SK-N-SH treated with all-trans-retinoic acid at 6 μM for 48 hours (cell line): ENCODE measurements at regions not wholly inside any gene's neighbourhood (a gene's known extent, or its start where the extent isn't known, plus 50 kb on each side); places are given as distances from the start of the nearest gene placed in this dataset.

Source experiments
- ATAC-seq: fragments of 200-7000 bp; cut with Tn5 transposase; 3 replicates; pipeline ENCODE4 v1.9.1; 2020; ENCODE audit warnings: mild to moderate bottlenecking, moderate library complexity
- ARNTL ChIP-seq: fragments of 450-650 bp; formaldehyde crosslinking; IDR thresholded peaks from 2 replicates; pipeline ENCODE4 v1.5.0; 2020; ENCODE audit warnings: low read depth, mild to moderate bottlenecking, moderate library complexity, borderline replicate concordance
- BACH2 ChIP-seq: fragments of 250-450 bp; sonication (Bioruptor Pico); IDR thresholded peaks from 2 replicates; pipeline ENCODE4 v1.9.0; 2021; ENCODE audit warnings: mild to moderate bottlenecking, borderline replicate concordance
- CREB5 ChIP-seq: fragments of 250-450 bp; sonication (Bioruptor Pico); IDR thresholded peaks from 2 replicates; pipeline ENCODE4 v1.5.1; 2020; ENCODE audit warnings: low read depth, mild to moderate bottlenecking, moderate library complexity
- CSDC2 ChIP-seq: fragments of 250-450 bp; sonication (Bioruptor Pico); IDR thresholded peaks from 2 replicates; pipeline ENCODE4 v1.5.0; 2020; ENCODE audit warnings: mild to moderate bottlenecking, moderate library complexity
- CSRNP3 ChIP-seq: fragments of 250-450 bp; sonication (Bioruptor Pico); IDR thresholded peaks from 2 replicates; pipeline ENCODE4 v1.5.1; 2021; ENCODE audit warnings: mild to moderate bottlenecking, moderate library complexity
- ESRRG ChIP-seq: fragments of 250-450 bp; sonication (Bioruptor Pico); IDR thresholded peaks from 2 replicates; pipeline ENCODE4 v1.6.1; 2021; ENCODE audit warnings: mild to moderate bottlenecking
- GLIS3 ChIP-seq: fragments of 250-450 bp; sonication (Bioruptor Pico); IDR thresholded peaks from 2 replicates; pipeline ENCODE4 v1.5.0; 2020; ENCODE audit warnings: mild to moderate bottlenecking, moderate library complexity
- OSR1 ChIP-seq: fragments of 250-450 bp; sonication (Bioruptor Pico); IDR thresholded peaks from 2 replicates; pipeline ENCODE4 v1.8.0; 2022; ENCODE audit warnings: moderate library complexity, mild to moderate bottlenecking, inconsistent platforms
- PATZ1 ChIP-seq: fragments of 250-450 bp; sonication (Bioruptor Pico); IDR thresholded peaks from 2 replicates; pipeline ENCODE4 v1.8.0; 2020; ENCODE audit warnings: mild to moderate bottlenecking, moderate library complexity, borderline replicate concordance
- POU6F1 ChIP-seq: fragments of 250-450 bp; sonication (Bioruptor Pico); IDR thresholded peaks from 2 replicates; pipeline ENCODE4 v1.8.0; 2021; ENCODE audit warnings: low read depth, mild to moderate bottlenecking, moderate library complexity, borderline replicate concordance
- PPARA ChIP-seq: fragments of 250-450 bp; sonication (Bioruptor Pico); IDR thresholded peaks from 2 replicates; pipeline ENCODE4 v1.5.0; 2020; ENCODE audit warnings: mild to moderate bottlenecking, borderline replicate concordance
- RARB ChIP-seq: fragments of 250-450 bp; sonication (Bioruptor Pico); IDR thresholded peaks from 2 replicates; pipeline ENCODE4 v1.8.0; 2021; ENCODE audit warnings: mild to moderate bottlenecking, moderate library complexity
- SNAI2 ChIP-seq: fragments of 250-450 bp; sonication (Bioruptor Pico); IDR thresholded peaks from 2 replicates; pipeline ENCODE4 v1.5.0; 2020; ENCODE audit warnings: mild to moderate bottlenecking, moderate library complexity
- TCF4 ChIP-seq: fragments of 250-450 bp; sonication (Bioruptor Pico); IDR thresholded peaks from 2 replicates; pipeline ENCODE4 v1.8.0; 2021; ENCODE audit warnings: mild to moderate bottlenecking, moderate library complexity, borderline replicate concordance
- TOX ChIP-seq: fragments of 250-450 bp; sonication (Bioruptor Pico); IDR thresholded peaks from 2 replicates; pipeline ENCODE4 v1.8.0; 2021; ENCODE audit warnings: mild to moderate bottlenecking, moderate library complexity, borderline replicate concordance
- TSHZ2 ChIP-seq: fragments of 250-450 bp; sonication (Bioruptor Pico); IDR thresholded peaks from 2 replicates; pipeline ENCODE4 v1.5.0; 2020; ENCODE audit warnings: mild to moderate bottlenecking, moderate library complexity
- ZC3H10 ChIP-seq: fragments of 250-450 bp; sonication (Bioruptor Pico); IDR thresholded peaks from 2 replicates; pipeline ENCODE4 v1.5.1; 2021; ENCODE audit warnings: mild to moderate bottlenecking, moderate library complexity
- ZFP3 ChIP-seq: fragments of 250-450 bp; sonication (Bioruptor Pico); IDR thresholded peaks from 2 replicates; pipeline ENCODE4 v1.5.0; 2020; ENCODE audit warnings: mild to moderate bottlenecking, moderate library complexity
- ZFP30 ChIP-seq: fragments of 450-650 bp; formaldehyde crosslinking; IDR thresholded peaks from 2 replicates; pipeline ENCODE4 v1.5.0; 2022; ENCODE audit warnings: mild to moderate bottlenecking, moderate library complexity
- ZNF565 ChIP-seq: fragments of 450-650 bp; formaldehyde crosslinking; conservative IDR thresholded peaks from 2 replicates; pipeline ENCODE4 v1.5.0; 2020; ENCODE audit warnings: low read depth, mild to moderate bottlenecking, moderate library complexity
- ZNF70 ChIP-seq: fragments of 450-650 bp; formaldehyde crosslinking; IDR thresholded peaks from 2 replicates; pipeline ENCODE4 v1.5.0; 2020; ENCODE audit warnings: mild to moderate bottlenecking, moderate library complexity
- ZNF8 ChIP-seq: fragments of 450-650 bp; formaldehyde crosslinking; IDR thresholded peaks from 2 replicates; pipeline ENCODE4 v1.5.0; 2020; ENCODE audit warnings: mild to moderate bottlenecking, moderate library complexity

- TF ChIP-seq ZFP3 = no peak
- no peak for TF ChIP-seq ZNF565 (CRISPR knock-in tag)
- TF ChIP-seq ZC3H10 = no peak
- no peak for TF ChIP-seq ARNTL (CRISPR knock-in tag)
- ATAC-seq = no peak
Measured at GRCh38 chr6:121578216-121578615, 142.8 kb downstream of the GJA1 start.

- TF ChIP-seq OSR1 (CRISPR knock-in tag) (no peak), TOX (no peak), GLIS3 (CRISPR knock-in tag) (no peak), PATZ1 (CRISPR knock-in tag) (no peak), ESRRG (CRISPR knock-in tag) (no peak), CSDC2 (CRISPR knock-in tag) (no peak), ZNF70 (CRISPR knock-in tag) (no peak), RARB (no peak), ZFP30 (CRISPR knock-in tag) (no peak), ZNF8 (CRISPR knock-in tag) (no peak), ZFP3 (no peak), SNAI2 (no peak), PPARA (CRISPR knock-in tag) (no peak), ZNF565 (CRISPR knock-in tag) (no peak), ARNTL (CRISPR knock-in tag) (no peak), ZC3H10 (no peak), CSRNP3 (no peak), BACH2 (CRISPR knock-in tag) (no peak), TCF4 (no peak)
- no peak for ATAC-seq
Measured at GRCh38 chr6:121579478-121579877, 144.0 kb downstream of the GJA1 start.

GRCh38 chr6:121581327-121581726, 145.9 kb downstream of the GJA1 start:
- ATAC-seq = no peak
- no peak for TF ChIP-seq TOX
- TF ChIP-seq ZFP3 = no peak
- TF ChIP-seq ZC3H10 = no peak
- TF ChIP-seq TSHZ2 = no peak
- TF ChIP-seq ARNTL (CRISPR knock-in tag) = no peak
- TF ChIP-seq RARB = no peak
- TF ChIP-seq ZNF70 (CRISPR knock-in tag) = no peak
- no peak for TF ChIP-seq ZNF565 (CRISPR knock-in tag)
- TF ChIP-seq PATZ1 (CRISPR knock-in tag) = no peak
- TF ChIP-seq BACH2 (CRISPR knock-in tag) = no peak
- no peak for TF ChIP-seq SNAI2
- TF ChIP-seq CSRNP3 = no peak
- no peak for TF ChIP-seq TCF4
- TF ChIP-seq ZFP30 (CRISPR knock-in tag) = no peak
- no peak for TF ChIP-seq POU6F1 (CRISPR knock-in tag)
- TF ChIP-seq ZNF8 (CRISPR knock-in tag) = no peak
- TF ChIP-seq CREB5 = no peak
